ENCODE measurements at regions not wholly inside any gene's neighbourhood (a gene's known extent, or its start where the extent isn't known, plus 50 kb on each side); places are given as distances from the start of the nearest gene placed in this dataset.
A peak's percentile ranks its signal among the peaks of the same experiment; 100 is the strongest.
"Not testable (repeated sequence)": the region's sequence is repeated elsewhere in the genome, so short reads cannot be mapped to it uniquely, and the experiment has no call there.

DNA sequence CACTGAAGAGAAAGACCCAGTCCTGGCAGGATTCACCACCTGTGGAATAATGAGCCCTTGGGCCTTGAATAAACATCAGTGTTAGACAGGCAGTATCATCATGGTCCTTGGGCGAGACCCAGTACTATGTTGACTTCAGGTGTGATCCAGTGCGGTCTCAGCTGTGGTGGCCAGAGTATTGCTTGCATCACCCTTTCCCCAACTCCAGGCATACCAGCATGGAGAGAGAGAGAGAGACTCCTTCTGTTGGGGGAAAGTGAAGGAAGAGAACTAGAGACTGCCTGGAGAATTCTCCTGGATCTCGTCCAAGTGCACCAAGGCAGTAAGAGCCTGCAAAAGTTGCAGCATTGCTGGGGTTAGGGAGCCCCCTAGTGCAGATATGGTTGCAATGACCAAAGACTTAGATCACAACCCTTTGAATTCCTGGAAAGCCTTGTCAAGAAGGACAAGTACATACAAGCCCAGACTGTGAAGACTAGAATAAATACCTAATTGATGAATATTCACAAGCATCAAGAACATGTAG lies 61.1 kb upstream of the VAMP7 start:
- Mint-ChIP-seq H3K9me3 (ENCODE audit: unreplicated experiment) (peaks cover 5% of the 10 kb centered on the region), H3K27me3 (ENCODE audit: unreplicated experiment) (no peaks in the 10 kb centered on the region), H3K27ac (ENCODE audit: unreplicated experiment) (no peak overlapping the region), H3K4me3 (ENCODE audit: unreplicated experiment) (no peak overlapping the region), H3K36me3 (ENCODE audit: low read depth, unreplicated experiment) (no peaks in the 10 kb centered on the region), H3K4me1 (ENCODE audit: unreplicated experiment) (no peaks in the 10 kb centered on the region)
- TF ChIP-seq, protein P1, sequence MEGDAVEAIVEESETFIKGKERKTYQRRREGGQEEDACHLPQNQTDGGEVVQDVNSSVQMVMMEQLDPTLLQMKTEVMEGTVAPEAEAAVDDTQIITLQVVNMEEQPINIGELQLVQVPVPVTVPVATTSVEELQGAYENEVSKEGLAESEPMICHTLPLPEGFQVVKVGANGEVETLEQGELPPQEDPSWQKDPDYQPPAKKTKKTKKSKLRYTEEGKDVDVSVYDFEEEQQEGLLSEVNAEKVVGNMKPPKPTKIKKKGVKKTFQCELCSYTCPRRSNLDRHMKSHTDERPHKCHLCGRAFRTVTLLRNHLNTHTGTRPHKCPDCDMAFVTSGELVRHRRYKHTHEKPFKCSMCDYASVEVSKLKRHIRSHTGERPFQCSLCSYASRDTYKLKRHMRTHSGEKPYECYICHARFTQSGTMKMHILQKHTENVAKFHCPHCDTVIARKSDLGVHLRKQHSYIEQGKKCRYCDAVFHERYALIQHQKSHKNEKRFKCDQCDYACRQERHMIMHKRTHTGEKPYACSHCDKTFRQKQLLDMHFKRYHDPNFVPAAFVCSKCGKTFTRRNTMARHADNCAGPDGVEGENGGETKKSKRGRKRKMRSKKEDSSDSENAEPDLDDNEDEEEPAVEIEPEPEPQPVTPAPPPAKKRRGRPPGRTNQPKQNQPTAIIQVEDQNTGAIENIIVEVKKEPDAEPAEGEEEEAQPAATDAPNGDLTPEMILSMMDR (IDR thresholded peaks at IDR 0.05; ENCODE audit: unreplicated experiment), result peak; percentile 24
- peak; percentile 60 for DNase-seq (ENCODE audit: low spot score)

DNA sequence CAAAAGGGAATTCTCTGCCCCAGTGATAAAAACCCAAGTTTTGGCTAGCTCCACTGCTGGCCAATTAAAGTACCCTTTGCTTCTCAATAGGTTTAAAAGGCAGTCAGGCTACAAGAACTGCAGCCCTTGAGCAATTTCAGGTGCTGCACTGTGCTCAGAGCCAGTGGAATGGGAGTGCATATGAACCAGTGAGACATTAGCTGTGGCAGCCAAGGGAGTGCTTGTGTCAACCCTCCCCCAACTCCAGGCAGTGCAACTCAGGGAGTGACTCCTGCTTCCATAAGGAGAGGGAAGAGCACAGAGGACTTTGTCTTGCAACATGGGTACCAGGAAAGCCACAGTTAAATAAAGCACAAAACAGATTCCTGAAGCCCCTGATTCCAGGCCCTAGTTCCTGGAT lies 61.6 kb upstream of the VAMP7 start:
- H3K9me3 Mint-ChIP-seq (ENCODE audit: unreplicated experiment), result peaks cover 5% of the 10 kb centered on the region
- TF ChIP-seq, protein P1 (IDR thresholded peaks at IDR 0.05; ENCODE audit: unreplicated experiment), result no peak
- H3K27ac Mint-ChIP-seq (ENCODE audit: unreplicated experiment), result no peak overlapping the region
- H3K36me3 Mint-ChIP-seq (ENCODE audit: low read depth, unreplicated experiment), result no peaks in the 10 kb centered on the region
- no peak overlapping the region for H3K4me3 Mint-ChIP-seq (ENCODE audit: unreplicated experiment)
- H3K4me1 Mint-ChIP-seq (ENCODE audit: unreplicated experiment), result no peaks in the 10 kb centered on the region
- H3K27me3 Mint-ChIP-seq (ENCODE audit: unreplicated experiment), result no peaks in the 10 kb centered on the region
- no peak for DNase-seq (ENCODE audit: low spot score)

DNA sequence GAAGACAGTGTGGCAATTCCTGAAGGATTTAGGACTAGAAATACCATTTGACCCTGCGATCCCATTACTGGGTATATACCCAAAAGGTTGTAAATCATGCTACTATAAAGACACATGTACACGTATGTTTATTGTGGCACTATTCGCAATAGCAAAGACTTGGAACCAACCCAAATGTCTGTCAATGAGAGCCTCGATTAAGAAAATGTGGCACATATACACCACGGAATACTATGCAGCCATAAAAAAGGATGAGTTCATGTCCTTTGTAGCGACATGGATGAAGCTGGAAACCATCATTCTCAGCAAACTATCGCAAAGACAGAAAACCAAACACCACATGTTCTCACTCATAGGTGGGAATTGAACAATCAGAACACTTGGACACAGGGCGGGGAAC lies 66.8 kb upstream of the VAMP7 start:
- H3K27me3 Mint-ChIP-seq (ENCODE audit: unreplicated experiment); H3K36me3 Mint-ChIP-seq (ENCODE audit: low read depth, unreplicated experiment); H3K4me1 Mint-ChIP-seq (ENCODE audit: unreplicated experiment); H3K4me3 Mint-ChIP-seq (ENCODE audit: unreplicated experiment); H3K9me3 Mint-ChIP-seq (ENCODE audit: unreplicated experiment); H3K27ac Mint-ChIP-seq (ENCODE audit: unreplicated experiment); DNase-seq (ENCODE audit: low spot score): not testable (repeated sequence)

DNA sequence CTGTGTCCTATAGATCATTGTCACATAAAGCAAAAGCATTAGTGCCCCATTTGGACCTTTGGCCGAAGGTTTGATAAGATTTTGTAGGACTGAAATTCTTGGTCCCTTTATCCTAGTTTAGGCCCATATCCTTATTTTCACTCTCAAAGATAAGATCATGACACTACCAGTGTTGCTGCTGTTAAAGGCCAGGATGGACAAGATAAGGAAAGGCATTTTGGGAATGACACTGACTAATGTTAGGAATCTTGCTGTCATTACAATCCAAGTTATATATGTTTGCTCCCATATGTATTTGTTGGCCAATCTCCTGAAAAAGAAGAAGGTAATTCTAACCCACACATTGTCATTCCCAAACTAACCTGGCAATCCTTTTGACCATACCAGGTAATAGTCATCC lies 101.3 kb upstream of the VAMP7 start:
- no peak for DNase-seq (ENCODE audit: low spot score)
- no peak overlapping the region for H3K27ac Mint-ChIP-seq (ENCODE audit: unreplicated experiment)
- TF ChIP-seq, protein P1 (IDR thresholded peaks at IDR 0.05; ENCODE audit: unreplicated experiment), result no peak
- peaks cover 1% of the 10 kb centered on the region for H3K27me3 Mint-ChIP-seq (ENCODE audit: unreplicated experiment)
- H3K36me3 Mint-ChIP-seq (ENCODE audit: low read depth, unreplicated experiment), result peaks cover 5% of the 10 kb centered on the region
- peaks cover 12% of the 10 kb centered on the region for H3K9me3 Mint-ChIP-seq (ENCODE audit: unreplicated experiment)
- no peaks in the 10 kb centered on the region for H3K4me1 Mint-ChIP-seq (ENCODE audit: unreplicated experiment)
- H3K4me3 Mint-ChIP-seq (ENCODE audit: unreplicated experiment), result no peak overlapping the region

DNA sequence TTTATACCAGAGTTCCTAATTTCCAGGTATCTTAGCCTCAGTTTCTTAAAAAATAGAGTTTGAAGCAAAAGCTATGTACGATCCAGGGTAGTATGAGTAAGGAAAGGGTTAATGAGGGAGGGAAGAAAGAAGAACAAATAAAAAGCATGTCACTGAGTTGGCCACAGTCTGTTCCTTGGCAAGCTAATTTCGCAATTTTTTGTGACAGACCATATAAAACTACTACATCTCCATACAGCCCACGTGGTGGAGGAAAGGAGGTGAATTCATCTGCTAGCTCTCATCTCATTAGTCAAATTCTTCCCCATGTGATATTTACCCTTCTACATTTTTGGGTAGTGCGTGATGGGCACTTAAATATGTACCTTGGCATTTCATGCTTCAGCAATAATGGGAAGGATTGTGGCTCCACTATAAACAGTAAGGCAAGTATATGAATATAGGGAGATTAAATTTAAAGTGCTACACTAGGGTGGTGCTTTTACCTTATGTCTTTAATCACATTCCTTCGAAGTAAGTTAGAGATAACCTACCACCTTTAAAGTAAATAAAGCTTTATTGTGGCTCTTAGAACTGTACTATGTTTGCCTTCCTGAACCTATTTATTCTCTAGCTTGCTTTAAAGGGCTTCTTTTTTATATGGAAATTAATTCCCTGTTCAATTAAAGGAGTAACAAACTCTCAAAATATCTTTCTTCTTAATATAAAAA lies 102.1 kb upstream of the VAMP7 start:
- TF ChIP-seq, protein P1 (IDR thresholded peaks at IDR 0.05; ENCODE audit: unreplicated experiment), result no peak
- Mint-ChIP-seq H3K27me3 (ENCODE audit: unreplicated experiment) (peaks cover 1% of the 10 kb centered on the region), H3K4me3 (ENCODE audit: unreplicated experiment) (no peak overlapping the region), H3K9me3 (ENCODE audit: unreplicated experiment) (peaks cover 12% of the 10 kb centered on the region), H3K4me1 (ENCODE audit: unreplicated experiment) (no peaks in the 10 kb centered on the region), H3K27ac (ENCODE audit: unreplicated experiment) (no peak overlapping the region), H3K36me3 (ENCODE audit: low read depth, unreplicated experiment) (peaks cover 10% of the 10 kb centered on the region)
- DNase-seq (ENCODE audit: low spot score), result no peak
